HCT116 (cell line): ENCODE measurements at regions not wholly inside any gene's neighbourhood (a gene's known extent, or its start where the extent isn't known, plus 50 kb on each side); places are given as distances from the start of the nearest gene placed in this dataset.

Experiments used
- ATAC-seq: fragments of 200-7000 bp; cut with Tn5 transposase; 2 replicates; pipeline ENCODE4 v1.9.1; 2020; ENCODE audit warnings: mild to moderate bottlenecking, moderate library complexity
- BruUV-seq: library from RNA; stranded (reverse); fragments of 400-500 nt; replicated peaks from 2 replicates; lab custom pipeline; 2021; lab: Mats Ljungman, UMichigan
- CTCF ChIA-PET: fragments of 300-600 bp; sonication (Branson Sonifier 250); formaldehyde crosslinking; loops from one replicate; lab custom pipeline; 2021; ENCODE audit warnings: antibody characterized with exemption; lab: Charles Lee
- POLR2A ChIA-PET: fragments of 300-600, 350-600 bp; sonication (Branson Sonifier 250); formaldehyde crosslinking; loops from one replicate; lab custom pipeline; 2021; ENCODE audit warnings: antibody characterized with exemption; lab: Charles Lee
- RAD21 ChIA-PET, 2 experiments: fragments of 300-600 bp; sonication (Branson Sonifier 250); formaldehyde crosslinking; loops; one replicate each; lab custom pipeline; 2023; ENCODE audit warnings: low total read pairs in 2 of 2; ENCODE audit not compliant: uncharacterized antibody in 2 of 2, unreplicated experiment in 2 of 2, low non-redundant PET in 1 of 2; lab: Charles Lee
- DNase-seq: peaks from one replicate; pipeline ENCODE4 v3.0.0-alpha.2; 2010; ENCODE audit warnings: low read depth, low spot score
- H2AFZ ChIP-seq: fragments of 200-600 bp; shearing (Covaris generic), sonication (generic); 2 replicates; pipeline ENCODE4 v1.6.1; 2017; ENCODE audit warnings: low read depth, mixed run types, mixed read lengths, antibody characterized with exemption, low read length; ENCODE audit not compliant: poor library complexity, severe bottlenecking
- H3K27ac ChIP-seq: 2 replicates; pipeline ENCODE4 v1.5.1; 2012; ENCODE audit warnings: low read depth, low read length
- H3K27me3 ChIP-seq: fragments of 200-600 bp; sonication (generic); 2 replicates; pipeline ENCODE4 v1.6.1; 2016; ENCODE audit warnings: mixed run types, low read length, mixed read lengths; ENCODE audit not compliant: insufficient read depth
- H3K36me3 ChIP-seq, 2 experiments: fragments of 200-500 bp in 1 of 2; fragments of 200-600 bp in 1 of 2; sonication (Bioruptor generic) in 1 of 2; sonication (generic) in 1 of 2; 2 replicates each; pipeline versions ENCODE4 v1.5.1 to v1.6.1; 2014 to 2016; ENCODE audit warnings: low read length in 2 of 2, inconsistent platforms in 1 of 2, mixed read lengths in 1 of 2, mixed run types in 1 of 2; ENCODE audit not compliant: insufficient read depth in 2 of 2, control insufficient read depth in 1 of 2
- H3K4me1 ChIP-seq, 2 experiments: fragments of 200-600 bp in 1 of 2; sonication (generic) in 1 of 2; 2 replicates each; pipeline versions ENCODE4 v1.5.1 to v1.6.1; 2012 to 2017; ENCODE audit warnings: low read length in 2 of 2, inconsistent platforms in 1 of 2, mild to moderate bottlenecking in 1 of 2, mixed read lengths in 1 of 2, mixed run types in 1 of 2, moderate library complexity in 1 of 2; ENCODE audit not compliant: insufficient read depth in 2 of 2, control insufficient read depth in 1 of 2
- H3K4me2 ChIP-seq: fragments of 200-600 bp; sonication (generic); 2 replicates; pipeline ENCODE4 v1.6.1; 2017; ENCODE audit warnings: mixed run types, low read length, mixed read lengths
- H3K4me3 ChIP-seq, 2 experiments: fragments of 200-600 bp in 1 of 2; sonication (generic) in 1 of 2; replicated peaks in 1 of 2; 2 replicates each; pipeline ENCODE4 v1.5.1; 2011 to 2016; ENCODE audit warnings: low read length in 2 of 2, control low read depth in 1 of 2, low read depth in 1 of 2, mild to moderate bottlenecking in 1 of 2, mixed read lengths in 1 of 2, mixed run types in 1 of 2
- H3K79me2 ChIP-seq: fragments of 200-600 bp; sonication (generic); 2 replicates; pipeline ENCODE4 v1.6.1; 2017; ENCODE audit warnings: mild to moderate bottlenecking, mixed run types, low read length, moderate library complexity, mixed read lengths; ENCODE audit not compliant: insufficient read depth
- H3K9ac ChIP-seq: fragments of 200-600 bp; sonication (generic); 2 replicates; pipeline ENCODE4 v1.6.1; 2016; ENCODE audit warnings: low read length, mixed read lengths
- H3K9me2 ChIP-seq: fragments of 200-600 bp; sonication (generic), shearing (Covaris generic); 2 replicates; pipeline ENCODE4 v1.6.1; 2017; ENCODE audit warnings: mixed run types, mild to moderate bottlenecking, moderate library complexity; ENCODE audit not compliant: insufficient read depth
- H3K9me3 ChIP-seq, 2 experiments: fragments of 200-500 bp in 1 of 2; fragments of 200-600 bp in 1 of 2; sonication (Bioruptor generic) in 1 of 2; sonication (generic) in 1 of 2; 2 replicates each; pipeline ENCODE4 v1.6.1; 2014 to 2017; ENCODE audit warnings: low read length in 2 of 2, mixed read lengths in 2 of 2, inconsistent platforms in 1 of 2, low read depth in 1 of 2, mild to moderate bottlenecking in 1 of 2, mixed run types in 1 of 2, moderate library complexity in 1 of 2; ENCODE audit not compliant: control insufficient read depth in 1 of 2, insufficient read depth in 1 of 2
- H4K20me1 ChIP-seq: fragments of 200-600 bp; sonication (generic), shearing (Covaris generic); 2 replicates; pipeline ENCODE4 v1.6.1; 2017; ENCODE audit warnings: mixed run types, mild to moderate bottlenecking, moderate library complexity; ENCODE audit not compliant: insufficient read depth
- ATF3 ChIP-seq: IDR thresholded peaks from 2 replicates; pipeline ENCODE4 v1.6.1; 2012
- EZH2 ChIP-seq: fragments of 200-600 bp; sonication (generic); IDR thresholded peaks from 2 replicates; pipeline ENCODE4 v1.6.1; 2017; ENCODE audit warnings: antibody characterized with exemption, mixed run types
- EZH2phosphoT487 ChIP-seq: fragments of 200-600 bp; IDR thresholded peaks from 2 replicates; pipeline ENCODE4 v1.6.1; 2018; ENCODE audit warnings: antibody characterized with exemption, borderline replicate concordance
- JUND ChIP-seq: IDR thresholded peaks from 2 replicates; pipeline ENCODE4 v1.6.1; 2012
- MAX ChIP-seq: IDR thresholded peaks from 2 replicates; pipeline ENCODE4 v1.6.1; 2012
- POLR2AphosphoS5 ChIP-seq: IDR thresholded peaks from 2 replicates; pipeline ENCODE4 v1.6.1; 2011; ENCODE audit warnings: mild to moderate bottlenecking, low read depth, low read length, moderate library complexity
- SP1 ChIP-seq: IDR thresholded peaks from 2 replicates; pipeline ENCODE4 v1.6.1; 2012; ENCODE audit warnings: low read depth
- YY1 ChIP-seq: IDR thresholded peaks from 2 replicates; pipeline ENCODE4 v1.6.1; 2011; ENCODE audit warnings: low read length, low read depth, moderate library complexity, mild to moderate bottlenecking; ENCODE audit not compliant: insufficient replicate concordance; ENCODE audit errors: extremely low read depth
- intact Hi-C: fragments of 100-400 bp; cut with micrococcal nuclease; formaldehyde crosslinking; loops from 2 replicates; pipeline ENCODE4 v1.10.0; 2022

- no peaks in the 10 kb centered on the region for H3K79me2 ChIP-seq
- intact Hi-C loops: no loop called here
- ATAC-seq: no peak
- no peak overlapping the region for H3K4me2 ChIP-seq
- BruUV-seq: no TSS peak
- H3K9me2 ChIP-seq: no peaks in the 10 kb centered on the region
- H3K9ac ChIP-seq: no peak overlapping the region
- POLR2A ChIA-PET: no interaction called here
- H3K36me3 ChIP-seq: no peaks in the 10 kb centered on the region
- peaks cover 3 to 15% of the 10 kb centered on the region in 2 experiments; a peak in 2 of 4 replicates for H3K9me3 ChIP-seq
- H4K20me1 ChIP-seq: no peaks in the 10 kb centered on the region
- no peak overlapping the region for H2AFZ ChIP-seq
- no peak overlapping the region for H3K4me3 ChIP-seq
- no peak overlapping the region for H3K27ac ChIP-seq
- TF ChIP-seq YY1 (no peak), MAX (no peak), EZH2phosphoT487 (no peak)
- RAD21 ChIA-PET: no interaction called here
- CTCF ChIA-PET: no interaction called here
- H3K27me3 ChIP-seq: no peaks in the 10 kb centered on the region
- no peaks in the 10 kb centered on the region for H3K4me1 ChIP-seq
- DNase-seq: no peak
Measured at GRCh38 chr5:15442193-15442570, 57.8 kb upstream of the FBXL7 start.

DNA sequence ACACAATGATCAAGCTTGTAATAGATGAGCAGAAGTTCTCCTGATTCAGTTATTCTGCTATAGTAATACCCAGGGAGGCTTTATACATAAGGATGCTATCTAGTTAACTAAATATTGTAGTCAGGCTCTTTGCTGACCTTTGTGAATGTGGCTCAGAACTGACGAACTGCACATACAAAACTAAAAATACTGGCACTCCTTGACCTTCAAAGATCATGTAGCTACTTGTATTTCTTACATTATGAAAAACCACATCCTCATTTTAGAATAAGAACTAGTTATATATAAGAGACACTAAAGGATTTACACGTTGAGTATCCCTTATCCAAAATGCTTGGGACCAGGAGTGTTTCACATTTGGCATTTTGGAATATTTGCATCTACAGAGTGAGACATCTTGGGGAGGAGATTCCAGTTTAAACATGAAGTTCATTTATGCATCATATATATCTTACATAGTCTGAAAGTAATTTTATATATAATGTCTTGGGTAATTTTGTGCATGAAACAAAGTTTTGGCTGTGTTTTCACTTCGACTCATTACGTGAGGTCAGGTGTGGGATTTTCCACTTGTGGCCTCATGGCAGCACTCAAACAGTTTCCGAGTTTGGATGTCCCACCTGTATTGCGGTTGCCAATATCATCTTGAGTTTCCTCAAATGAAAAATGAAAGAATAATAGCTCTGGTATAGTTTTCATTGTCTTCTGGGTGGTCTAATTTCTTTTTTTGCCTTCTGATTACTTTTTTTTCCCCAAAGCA is 58.4 kb upstream of the FBXL7 start:
- H3K79me2 ChIP-seq: no peaks in the 10 kb centered on the region
- CTCF ChIA-PET: no interaction called here
- no peaks in the 10 kb centered on the region for H3K9me2 ChIP-seq
- H3K4me2 ChIP-seq: no peak overlapping the region
- H2AFZ ChIP-seq: no peak overlapping the region
- no peak overlapping the region for H3K27ac ChIP-seq
- ATAC-seq (no peak), DNase-seq (no peak)
- RAD21 ChIA-PET: no interaction called here
- no peak overlapping the region for H3K9ac ChIP-seq
- no peaks in the 10 kb centered on the region for H3K27me3 ChIP-seq
- TF ChIP-seq EZH2: no peak
- TF ChIP-seq ATF3: no peak
- no peak for TF ChIP-seq POLR2AphosphoS5
- no peak for TF ChIP-seq SP1
- TF ChIP-seq JUND: no peak
- POLR2A ChIA-PET: no interaction called here
- no peaks in the 10 kb centered on the region for H3K4me1 ChIP-seq
- no peaks in the 10 kb centered on the region for H3K36me3 ChIP-seq
- intact Hi-C loops: no loop called here
- no peaks in the 10 kb centered on the region for H4K20me1 ChIP-seq
- peaks cover 3 to 15% of the 10 kb centered on the region in 2 experiments; a peak in 2 of 4 replicates for H3K9me3 ChIP-seq
- no peak overlapping the region for H3K4me3 ChIP-seq
- BruUV-seq: no TSS peak
